Stimulated activated naive B cell treated with anti-CD40 and anti-IgM and Interleukin-4, amounts not matched to agents 10 μg/mL and 1 μg/mL and 100 μg/mL, for 72 hours (primary cell): ENCODE measurements at regions not wholly inside any gene's neighbourhood (a gene's known extent, or its start where the extent isn't known, plus 50 kb on each side); places are given as distances from the start of the nearest gene placed in this dataset.
A peak's percentile ranks its signal among the peaks of the same experiment; 100 is the strongest.

Experiments
- ATAC-seq, 2 donors: fragments of 150-1000 bp; cut with Tn5 transposase; replicated peaks; 2 replicates each; pipeline ENCODE4 v1.10.0; 2021; ENCODE audit warnings: moderate library complexity in 1 of 2
- DNase-seq: peaks from one replicate; pipeline ENCODE4 v3.0.0; 2021
- H3K27ac Mint-ChIP-seq: one replicate; pipeline ENCODE4 v1.8.0; 2022; ENCODE audit warnings: mild to moderate bottlenecking, mixed read lengths
- H3K27me3 Mint-ChIP-seq, 2 donors: one replicate each; pipeline ENCODE4 v1.8.0; 2022; ENCODE audit warnings: mixed read lengths in 2 of 2
- H3K36me3 Mint-ChIP-seq, 2 donors: one replicate each; pipeline ENCODE4 v1.8.0; 2022; ENCODE audit warnings: mixed read lengths in 2 of 2, mild to moderate bottlenecking in 1 of 2
- H3K4me1 Mint-ChIP-seq, 2 donors: one replicate each; pipeline ENCODE4 v1.8.0; 2022; ENCODE audit warnings: mixed read lengths in 2 of 2, mild to moderate bottlenecking in 1 of 2
- H3K4me3 Mint-ChIP-seq, 2 donors: one replicate each; pipeline ENCODE4 v1.8.0; 2022; ENCODE audit warnings: mild to moderate bottlenecking in 2 of 2, mixed read lengths in 2 of 2, moderate library complexity in 1 of 2
- H3K9me3 Mint-ChIP-seq, 2 donors: one replicate each; pipeline ENCODE4 v1.8.0; 2022; ENCODE audit warnings: mixed read lengths in 2 of 2, mild to moderate bottlenecking in 1 of 2

GRCh38 chr4:116839826-116840225 is 245.6 kb downstream of the TRAM1L1 start:
- H3K9me3 Mint-ChIP-seq: peaks cover 5 to 6% of the 10 kb centered on the region in 2 donors
- no peaks in the 10 kb centered on the region for H3K36me3 Mint-ChIP-seq
- no peak for ATAC-seq
- no peaks in the 10 kb centered on the region for H3K27me3 Mint-ChIP-seq
- no peaks in the 10 kb centered on the region for H3K4me1 Mint-ChIP-seq
- H3K27ac Mint-ChIP-seq: no peak overlapping the region
- DNase-seq: no peak
- no peak overlapping the region for H3K4me3 Mint-ChIP-seq

DNA sequence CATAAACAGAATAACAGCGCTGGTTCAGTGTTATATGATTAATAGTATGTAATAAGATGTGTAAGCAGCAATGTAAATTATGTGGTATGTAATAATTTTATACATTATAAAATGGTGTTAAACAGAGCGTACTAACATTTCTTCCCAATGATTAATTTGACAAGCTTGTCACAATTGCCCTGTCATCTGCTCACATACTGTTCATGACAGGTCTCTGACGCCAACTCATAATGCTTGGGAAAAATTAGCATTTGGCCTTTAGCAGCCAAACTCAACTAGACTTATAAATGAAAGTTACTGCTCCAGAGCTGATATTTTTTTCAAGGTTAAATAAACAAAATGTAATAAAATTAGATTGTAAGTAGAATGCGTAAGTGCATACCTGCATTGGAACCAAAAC is 246.8 kb downstream of the TRAM1L1 start:
- Mint-ChIP-seq H3K4me1 (no peaks in the 10 kb centered on the region), H3K27ac (no peak overlapping the region), H3K4me3 (no peak overlapping the region), H3K9me3 (peaks cover 5 to 9% of the 10 kb centered on the region in 2 donors), H3K27me3 (no peaks in the 10 kb centered on the region), H3K36me3 (no peaks in the 10 kb centered on the region)
- ATAC-seq: no peak
- no peak for DNase-seq

- Mint-ChIP-seq H3K36me3 (no peaks in the 10 kb centered on the region), H3K9me3 (peaks cover 3 to 4% of the 10 kb centered on the region in 2 donors), H3K4me1 (no peaks in the 10 kb centered on the region), H3K4me3 (no peak overlapping the region), H3K27ac (no peak overlapping the region), H3K27me3 (no peaks in the 10 kb centered on the region)
- no peak for DNase-seq
- no peak for ATAC-seq
Observed at GRCh38 chr4:116829187-116829586, 256.2 kb downstream of the TRAM1L1 start.

DNA sequence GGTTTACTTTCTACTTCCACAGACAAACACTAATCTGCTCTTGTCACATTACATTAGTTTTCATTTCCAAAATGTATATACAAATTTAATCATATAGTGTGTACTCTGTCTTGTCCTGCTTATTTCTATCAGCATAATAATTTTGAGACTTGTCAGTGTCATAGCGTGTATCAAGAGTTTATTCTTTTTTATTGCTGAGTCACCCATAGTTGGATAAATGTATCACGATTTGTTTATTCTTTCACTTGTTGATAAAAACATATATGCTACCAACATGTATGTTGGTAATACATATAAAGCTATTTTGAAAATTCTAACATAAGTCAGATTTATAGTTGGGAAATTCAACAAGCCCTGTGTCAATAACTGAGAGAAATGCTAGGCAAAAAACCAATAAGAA is 261.2 kb downstream of the TRAM1L1 start:
- DNase-seq (no peak), ATAC-seq (no peak)
- H3K27me3 Mint-ChIP-seq: no peaks in the 10 kb centered on the region
- no peak overlapping the region for H3K4me3 Mint-ChIP-seq
- peaks cover 0 to 2% of the 10 kb centered on the region in 2 donors for H3K36me3 Mint-ChIP-seq
- peaks cover 4 to 8% of the 10 kb centered on the region in 2 donors for H3K9me3 Mint-ChIP-seq
- H3K27ac Mint-ChIP-seq: no peak overlapping the region
- no peaks in the 10 kb centered on the region for H3K4me1 Mint-ChIP-seq

DNA sequence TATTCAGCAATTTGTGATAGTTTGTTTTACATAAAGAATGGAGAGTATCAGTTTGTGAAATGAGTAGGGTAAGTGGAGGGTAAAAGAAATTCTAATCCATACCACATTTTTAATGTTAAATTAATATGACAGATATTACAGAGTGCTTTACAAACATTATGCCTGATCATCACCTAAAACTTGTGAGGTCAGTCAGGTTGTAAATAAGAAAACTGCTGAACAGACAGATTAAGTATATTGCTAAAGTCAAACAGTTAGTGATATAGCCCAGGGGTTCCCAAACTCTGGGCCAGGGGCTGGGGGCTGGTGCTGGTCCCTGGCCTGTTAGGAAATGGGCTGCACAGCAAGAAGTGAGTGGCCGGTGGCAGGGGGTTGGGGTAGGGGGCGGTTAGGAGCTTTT is 273.6 kb downstream of the TRAM1L1 start:
- DNase-seq: no peak
- Mint-ChIP-seq H3K27ac (no peak overlapping the region), H3K9me3 (peaks cover 0 to 4% of the 10 kb centered on the region in 2 donors), H3K27me3 (no peaks in the 10 kb centered on the region), H3K4me3 (no peak overlapping the region), H3K4me1 (no peaks in the 10 kb centered on the region), H3K36me3 (no peaks in the 10 kb centered on the region)
- ATAC-seq: no peak

- no peak overlapping the region for H3K4me3 Mint-ChIP-seq
- no peak overlapping the region for H3K27ac Mint-ChIP-seq
- no peaks in the 10 kb centered on the region for H3K36me3 Mint-ChIP-seq
- no peaks in the 10 kb centered on the region for H3K27me3 Mint-ChIP-seq
- H3K9me3 Mint-ChIP-seq: no peaks in the 10 kb centered on the region
- no peaks in the 10 kb centered on the region for H3K4me1 Mint-ChIP-seq
- no peak for ATAC-seq
- DNase-seq: no peak
Observed at GRCh38 chr4:116796022-116796421, 289.4 kb downstream of the TRAM1L1 start.

DNA sequence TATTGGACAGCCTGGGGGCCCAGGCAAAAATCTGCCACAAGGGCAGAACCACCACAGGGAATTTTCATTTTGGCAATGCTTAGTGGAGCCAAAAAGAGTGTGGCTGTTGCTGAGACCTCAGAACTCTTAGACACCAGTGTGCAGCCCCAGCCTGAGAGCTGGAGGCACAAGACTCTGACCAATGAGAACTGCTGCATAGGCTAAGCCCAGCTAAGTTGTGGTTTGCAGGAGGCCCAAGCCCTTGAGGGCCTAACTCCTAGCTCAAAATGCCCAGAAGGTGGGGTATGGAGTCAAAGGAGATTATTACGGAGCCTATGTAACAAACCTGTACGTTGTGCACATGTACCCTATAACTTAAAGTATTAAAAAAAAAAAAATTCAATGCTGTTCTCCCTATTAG is 296.7 kb downstream of the TRAM1L1 start:
- Mint-ChIP-seq H3K4me3 (no peak overlapping the region), H3K27me3 (no peaks in the 10 kb centered on the region), H3K36me3 (no peaks in the 10 kb centered on the region), H3K9me3 (no peaks in the 10 kb centered on the region), H3K27ac (no peak overlapping the region), H3K4me1 (no peaks in the 10 kb centered on the region)
- ATAC-seq (peak in 1 of 2 donors; percentile 38), DNase-seq (no peak)

- DNase-seq: no peak
Observed at GRCh38 chr4:116755051-116755450, 330.3 kb downstream of the TRAM1L1 start.

GRCh38 chr4:116752027-116752426 is 333.3 kb downstream of the TRAM1L1 start:
- ATAC-seq: no peak

More at GRCh38 chr4:116755051-116755450, 330.3 kb downstream of the TRAM1L1 start:
- H3K27ac Mint-ChIP-seq: no peak overlapping the region
- H3K9me3 Mint-ChIP-seq: peaks cover 0 to 1% of the 10 kb centered on the region in 2 donors
- H3K4me3 Mint-ChIP-seq: no peak overlapping the region
- no peaks in the 10 kb centered on the region for H3K4me1 Mint-ChIP-seq
- no peaks in the 10 kb centered on the region for H3K27me3 Mint-ChIP-seq
- no peaks in the 10 kb centered on the region for H3K36me3 Mint-ChIP-seq
- ATAC-seq: no peak

DNA sequence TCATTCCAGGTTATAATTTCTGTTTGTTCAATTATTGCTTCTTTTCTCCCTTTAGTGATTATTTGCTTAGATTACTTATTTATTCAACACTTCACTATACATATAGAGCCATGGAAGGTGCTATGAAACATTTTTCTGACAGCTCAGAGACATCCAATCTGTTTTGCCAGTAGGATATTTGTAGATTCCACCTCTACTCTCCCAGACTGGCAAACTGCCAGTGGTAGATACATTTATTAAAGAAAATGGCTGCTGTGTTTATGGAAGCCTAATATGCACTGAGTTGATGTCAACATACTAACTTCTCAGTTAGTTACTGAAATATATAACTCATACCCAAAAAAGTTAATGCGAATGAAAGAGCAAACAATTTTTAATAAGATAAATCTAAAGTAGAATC is 348.6 kb downstream of the TRAM1L1 start:
- peaks cover 0 to 1% of the 10 kb centered on the region in 2 donors for H3K9me3 Mint-ChIP-seq
- DNase-seq (no peak), ATAC-seq (no peak)
- no peak overlapping the region for H3K4me3 Mint-ChIP-seq
- H3K36me3 Mint-ChIP-seq: no peaks in the 10 kb centered on the region
- no peaks in the 10 kb centered on the region for H3K4me1 Mint-ChIP-seq
- H3K27ac Mint-ChIP-seq: no peak overlapping the region
- no peaks in the 10 kb centered on the region for H3K27me3 Mint-ChIP-seq

More at GRCh38 chr4:116752027-116752426, 333.3 kb downstream of the TRAM1L1 start:
- Mint-ChIP-seq H3K9me3 (peaks cover 0 to 1% of the 10 kb centered on the region in 2 donors), H3K4me1 (no peaks in the 10 kb centered on the region), H3K27ac (no peak overlapping the region), H3K27me3 (no peaks in the 10 kb centered on the region), H3K36me3 (no peaks in the 10 kb centered on the region), H3K4me3 (no peak overlapping the region)
- DNase-seq: no peak

DNA sequence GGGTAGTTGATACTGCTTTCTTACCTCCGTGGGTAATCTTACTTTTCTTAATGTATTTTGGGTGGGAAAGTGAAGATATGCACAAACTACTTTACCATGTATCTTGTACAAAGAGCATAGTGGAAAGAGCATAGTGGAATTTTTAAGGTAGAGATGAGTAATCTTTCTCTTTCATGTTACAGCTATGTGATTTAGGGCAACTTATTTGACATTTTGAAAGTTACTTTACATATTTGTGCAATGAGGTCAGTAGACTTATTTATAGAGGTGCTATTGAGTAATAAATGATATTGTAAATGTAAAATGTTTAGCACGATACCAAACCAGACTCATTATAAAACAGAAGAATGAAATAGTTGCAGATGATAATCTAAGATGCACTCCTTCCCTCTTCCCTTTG is 351.2 kb downstream of the TRAM1L1 start:
- ATAC-seq (no peak), DNase-seq (no peak)
- no peak overlapping the region for H3K27ac Mint-ChIP-seq
- H3K36me3 Mint-ChIP-seq: no peaks in the 10 kb centered on the region
- no peaks in the 10 kb centered on the region for H3K4me1 Mint-ChIP-seq
- peaks cover 0 to 1% of the 10 kb centered on the region in 2 donors for H3K9me3 Mint-ChIP-seq
- no peak overlapping the region for H3K4me3 Mint-ChIP-seq
- H3K27me3 Mint-ChIP-seq: no peaks in the 10 kb centered on the region

DNA sequence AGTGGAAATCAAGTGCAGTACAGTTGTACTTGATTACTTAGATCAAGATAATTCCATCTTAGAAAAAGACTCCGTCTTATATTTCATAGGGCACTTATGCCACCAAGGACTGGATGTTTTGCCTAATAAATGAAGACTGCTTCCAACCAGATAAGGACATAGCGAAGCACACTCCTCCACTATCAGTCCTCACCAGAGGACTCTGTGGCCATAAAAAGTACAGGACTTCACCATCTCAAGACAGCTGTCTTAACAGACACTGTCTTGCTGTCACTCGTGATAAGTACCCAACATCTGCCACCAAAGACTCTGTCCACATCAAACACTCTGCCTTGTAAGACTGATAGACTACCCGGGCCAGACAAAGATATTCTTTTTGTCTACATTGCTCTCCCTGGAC is 352.0 kb downstream of the TRAM1L1 start:
- DNase-seq (no peak), ATAC-seq (no peak)
- H3K36me3 Mint-ChIP-seq: no peaks in the 10 kb centered on the region
- H3K9me3 Mint-ChIP-seq: peaks cover 0 to 1% of the 10 kb centered on the region in 2 donors
- H3K27me3 Mint-ChIP-seq: no peaks in the 10 kb centered on the region
- no peak overlapping the region for H3K4me3 Mint-ChIP-seq
- H3K27ac Mint-ChIP-seq: no peak overlapping the region
- H3K4me1 Mint-ChIP-seq: no peaks in the 10 kb centered on the region

DNA sequence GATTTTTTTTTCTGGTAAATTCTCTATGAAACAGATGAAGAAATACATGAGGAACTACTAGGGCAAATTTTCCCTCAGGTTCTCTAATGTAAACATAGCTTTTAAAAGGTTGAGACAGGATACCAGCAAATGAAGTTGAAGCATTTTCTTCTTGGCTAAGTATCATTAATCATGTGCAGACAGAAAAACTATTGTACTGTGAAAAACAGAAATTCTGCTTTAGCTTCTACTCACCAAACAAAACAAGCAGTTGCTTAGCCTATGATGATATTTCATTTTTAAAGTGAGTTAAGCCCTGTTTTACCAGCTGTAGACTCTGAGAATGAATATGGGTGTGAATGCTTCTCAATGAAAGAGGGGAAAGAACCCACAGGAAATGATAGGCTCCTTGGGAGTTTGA is 358.9 kb downstream of the TRAM1L1 start:
- Mint-ChIP-seq H3K27me3 (no peaks in the 10 kb centered on the region), H3K4me1 (no peaks in the 10 kb centered on the region), H3K36me3 (no peaks in the 10 kb centered on the region), H3K9me3 (peaks cover 0 to 5% of the 10 kb centered on the region in 2 donors), H3K27ac (no peak overlapping the region), H3K4me3 (no peak overlapping the region)
- ATAC-seq (no peak), DNase-seq (no peak)

GRCh38 chr4:116724249-116724648 is 361.1 kb downstream of the TRAM1L1 start:
- H3K9me3 Mint-ChIP-seq: peaks cover 0 to 5% of the 10 kb centered on the region in 2 donors
- no peaks in the 10 kb centered on the region for H3K4me1 Mint-ChIP-seq
- H3K27me3 Mint-ChIP-seq: no peaks in the 10 kb centered on the region
- DNase-seq (no peak), ATAC-seq (no peak)
- no peaks in the 10 kb centered on the region for H3K36me3 Mint-ChIP-seq
- H3K4me3 Mint-ChIP-seq: no peak overlapping the region
- no peak overlapping the region for H3K27ac Mint-ChIP-seq

DNA sequence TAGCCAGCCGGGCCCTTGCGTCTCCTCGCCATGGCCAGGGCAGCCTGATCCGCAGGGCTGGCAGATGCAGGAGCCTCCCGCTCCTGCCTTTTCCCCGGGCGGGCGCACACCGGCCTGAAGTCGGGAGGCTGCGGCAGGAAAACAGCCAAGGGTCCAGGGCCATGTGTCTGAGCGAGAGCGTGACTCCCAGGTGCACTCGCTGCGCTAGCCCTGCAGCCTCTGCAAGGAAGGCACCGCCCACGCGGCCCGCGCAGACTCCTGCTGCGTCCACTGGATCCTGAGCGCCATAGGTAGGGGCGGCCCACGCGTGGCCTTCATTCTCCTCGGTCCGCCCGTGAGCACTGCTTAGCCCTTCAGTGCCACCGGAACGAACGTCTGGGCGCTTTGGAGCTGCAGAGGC is 379.9 kb downstream of the TRAM1L1 start:
- H3K9me3 Mint-ChIP-seq: peaks cover 0 to 9% of the 10 kb centered on the region in 2 donors
- no peaks in the 10 kb centered on the region for H3K27me3 Mint-ChIP-seq
- no peaks in the 10 kb centered on the region for H3K36me3 Mint-ChIP-seq
- H3K27ac Mint-ChIP-seq: no peak overlapping the region
- H3K4me1 Mint-ChIP-seq: no peaks in the 10 kb centered on the region
- ATAC-seq (no peak), DNase-seq (no peak)
- H3K4me3 Mint-ChIP-seq: no peak overlapping the region

GRCh38 chr4:116702949-116703348 is 382.4 kb downstream of the TRAM1L1 start:
- no peaks in the 10 kb centered on the region for H3K27me3 Mint-ChIP-seq
- no peak for DNase-seq

More at GRCh38 chr4:116702949-116703348, 382.4 kb downstream of the TRAM1L1 start:
- Mint-ChIP-seq H3K9me3 (peaks cover 0 to 11% of the 10 kb centered on the region in 2 donors), H3K4me1 (no peaks in the 10 kb centered on the region), H3K4me3 (no peak overlapping the region), H3K27ac (no peak overlapping the region), H3K36me3 (no peaks in the 10 kb centered on the region)
- ATAC-seq: no peak
